Nephron progenitor cell (in vitro differentiated cells): ENCODE measurements at regions not wholly inside any gene's neighbourhood (a gene's known extent, or its start where the extent isn't known, plus 50 kb on each side); places are given as distances from the start of the nearest gene placed in this dataset.
"Not testable (repeated sequence)": the region's sequence is repeated elsewhere in the genome, so short reads cannot be mapped to it uniquely, and the experiment has no call there.

Experiments
- DNase-seq: peaks from one replicate; pipeline ENCODE4 v3.0.0; 2021
- H3K27ac Mint-ChIP-seq: 2 replicates; pipeline ENCODE4 v1.8.0; 2021; ENCODE audit warnings: mild to moderate bottlenecking, moderate library complexity, mixed read lengths
- H3K27me3 Mint-ChIP-seq: 2 replicates; pipeline ENCODE4 v1.8.0; 2021; ENCODE audit warnings: mild to moderate bottlenecking, low read depth, mixed read lengths; ENCODE audit not compliant: poor library complexity
- H3K36me3 Mint-ChIP-seq: 2 replicates; pipeline ENCODE4 v1.8.0; 2021; ENCODE audit warnings: low read depth, mixed read lengths
- H3K4me1 Mint-ChIP-seq: 2 replicates; pipeline ENCODE4 v1.8.0; 2021; ENCODE audit warnings: mixed read lengths
- H3K4me3 Mint-ChIP-seq: 2 replicates; pipeline ENCODE4 v1.8.0; 2021; ENCODE audit warnings: mild to moderate bottlenecking, moderate library complexity, mixed read lengths
- H3K9me3 Mint-ChIP-seq: 2 replicates; pipeline ENCODE4 v1.8.0; 2021; ENCODE audit warnings: mild to moderate bottlenecking, moderate library complexity, mixed read lengths
- CTCF ChIP-seq: fragments of 200-600 bp; sonication (generic); IDR thresholded peaks from 2 replicates; pipeline ENCODE4 v1.5.0; 2021; ENCODE audit warnings: antibody characterized with exemption

GRCh38 chr21:25456672-25457071 lies 150.6 kb downstream of the MRPL39 start:
- DNase-seq: no peak
- Mint-ChIP-seq H3K27ac (no peak overlapping the region), H3K27me3 (peaks cover 4% of the 10 kb centered on the region), H3K4me1 (peaks cover 10% of the 10 kb centered on the region), H3K9me3 (no peaks in the 10 kb centered on the region), H3K4me3 (no peak overlapping the region), H3K36me3 (no peaks in the 10 kb centered on the region)
- no peak for TF ChIP-seq CTCF

GRCh38 chr21:25453524-25453923 lies 153.8 kb downstream of the MRPL39 start:
- Mint-ChIP-seq H3K27me3 (peaks cover 3% of the 10 kb centered on the region), H3K4me1 (no peaks in the 10 kb centered on the region), H3K9me3 (peaks cover 14% of the 10 kb centered on the region), H3K36me3 (no peaks in the 10 kb centered on the region), H3K4me3 (no peak overlapping the region), H3K27ac (no peak overlapping the region)
- no peak for DNase-seq
- TF ChIP-seq CTCF: no peak

- TF ChIP-seq CTCF: no peak
- DNase-seq: no peak
Measured at GRCh38 chr21:25449950-25450349, 157.3 kb downstream of the MRPL39 start.

GRCh38 chr21:25441835-25442234 lies 165.4 kb downstream of the MRPL39 start:
- Mint-ChIP-seq H3K36me3 (no peaks in the 10 kb centered on the region), H3K9me3 (peaks cover 6% of the 10 kb centered on the region), H3K27ac (no peak overlapping the region), H3K4me1 (no peaks in the 10 kb centered on the region), H3K27me3 (peaks cover 3% of the 10 kb centered on the region), H3K4me3 (no peak overlapping the region)
- DNase-seq: no peak
- TF ChIP-seq CTCF: no peak

More at GRCh38 chr21:25449950-25450349, 157.3 kb downstream of the MRPL39 start:
- Mint-ChIP-seq H3K4me1 (no peaks in the 10 kb centered on the region), H3K36me3 (no peaks in the 10 kb centered on the region), H3K9me3 (peaks cover 14% of the 10 kb centered on the region), H3K27ac (no peak overlapping the region), H3K4me3 (no peak overlapping the region), H3K27me3 (peaks cover 6% of the 10 kb centered on the region)

- H3K4me3 Mint-ChIP-seq, H3K9me3 Mint-ChIP-seq, H3K36me3 Mint-ChIP-seq, H3K27me3 Mint-ChIP-seq, H3K4me1 Mint-ChIP-seq, H3K27ac Mint-ChIP-seq, DNase-seq: not testable (repeated sequence)
Measured at GRCh38 chr21:25437465-25437864, 169.8 kb downstream of the MRPL39 start.

GRCh38 chr21:25428537-25428936 lies 178.7 kb downstream of the MRPL39 start:
- no peak overlapping the region for H3K4me3 Mint-ChIP-seq
- H3K36me3 Mint-ChIP-seq: no peaks in the 10 kb centered on the region
- H3K27ac Mint-ChIP-seq: no peak overlapping the region
- no peaks in the 10 kb centered on the region for H3K4me1 Mint-ChIP-seq
- H3K9me3 Mint-ChIP-seq: no peaks in the 10 kb centered on the region
- DNase-seq: no peak
- H3K27me3 Mint-ChIP-seq: peaks cover 6% of the 10 kb centered on the region
- TF ChIP-seq CTCF: no peak
